ENCODE measurements at regions not wholly inside any gene's neighbourhood (a gene's known extent, or its start where the extent isn't known, plus 50 kb on each side); places are given as distances from the start of the nearest gene placed in this dataset.
"Not testable (repeated sequence)": the region's sequence is repeated elsewhere in the genome, so short reads cannot be mapped to it uniquely, and the experiment has no call there.

DNA sequence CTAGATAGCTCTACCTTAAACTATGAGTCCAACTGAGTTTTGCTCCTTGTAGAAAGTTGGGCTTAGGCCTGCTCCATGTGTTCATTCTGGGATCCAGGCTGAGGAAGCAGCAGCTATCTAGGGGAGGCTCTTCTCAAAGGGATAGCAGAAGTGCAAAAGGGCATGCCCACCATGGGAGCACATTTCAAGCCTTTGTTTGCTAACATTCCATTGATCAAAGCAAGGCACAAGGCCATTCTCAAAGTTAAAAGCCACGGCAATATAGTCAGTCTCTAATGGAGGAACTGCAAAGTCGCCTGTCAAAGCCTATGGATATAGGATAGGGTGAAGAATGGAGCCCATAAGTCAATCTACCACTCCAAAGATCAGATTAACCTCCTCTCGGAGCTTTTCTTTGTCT is 488.1 kb upstream of the ARX start:
- no peak for DNase-seq
- Histone ChIP-seq H3K27ac (no peak overlapping the region), H3K9me3 (ENCODE audit: severe bottlenecking) (no peaks in the 10 kb centered on the region), H3K27me3 (ENCODE audit: insufficient read depth, low read depth, severe bottlenecking) (no peaks in the 10 kb centered on the region), H3K36me3 (no peaks in the 10 kb centered on the region), H3K4me3 (ENCODE audit: low read depth, low read length) (no peak overlapping the region)
- TF ChIP-seq, protein P1, sequence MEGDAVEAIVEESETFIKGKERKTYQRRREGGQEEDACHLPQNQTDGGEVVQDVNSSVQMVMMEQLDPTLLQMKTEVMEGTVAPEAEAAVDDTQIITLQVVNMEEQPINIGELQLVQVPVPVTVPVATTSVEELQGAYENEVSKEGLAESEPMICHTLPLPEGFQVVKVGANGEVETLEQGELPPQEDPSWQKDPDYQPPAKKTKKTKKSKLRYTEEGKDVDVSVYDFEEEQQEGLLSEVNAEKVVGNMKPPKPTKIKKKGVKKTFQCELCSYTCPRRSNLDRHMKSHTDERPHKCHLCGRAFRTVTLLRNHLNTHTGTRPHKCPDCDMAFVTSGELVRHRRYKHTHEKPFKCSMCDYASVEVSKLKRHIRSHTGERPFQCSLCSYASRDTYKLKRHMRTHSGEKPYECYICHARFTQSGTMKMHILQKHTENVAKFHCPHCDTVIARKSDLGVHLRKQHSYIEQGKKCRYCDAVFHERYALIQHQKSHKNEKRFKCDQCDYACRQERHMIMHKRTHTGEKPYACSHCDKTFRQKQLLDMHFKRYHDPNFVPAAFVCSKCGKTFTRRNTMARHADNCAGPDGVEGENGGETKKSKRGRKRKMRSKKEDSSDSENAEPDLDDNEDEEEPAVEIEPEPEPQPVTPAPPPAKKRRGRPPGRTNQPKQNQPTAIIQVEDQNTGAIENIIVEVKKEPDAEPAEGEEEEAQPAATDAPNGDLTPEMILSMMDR (IDR thresholded peaks at IDR 0.05; ENCODE audit: low read depth, low read length), result no peak

DNA sequence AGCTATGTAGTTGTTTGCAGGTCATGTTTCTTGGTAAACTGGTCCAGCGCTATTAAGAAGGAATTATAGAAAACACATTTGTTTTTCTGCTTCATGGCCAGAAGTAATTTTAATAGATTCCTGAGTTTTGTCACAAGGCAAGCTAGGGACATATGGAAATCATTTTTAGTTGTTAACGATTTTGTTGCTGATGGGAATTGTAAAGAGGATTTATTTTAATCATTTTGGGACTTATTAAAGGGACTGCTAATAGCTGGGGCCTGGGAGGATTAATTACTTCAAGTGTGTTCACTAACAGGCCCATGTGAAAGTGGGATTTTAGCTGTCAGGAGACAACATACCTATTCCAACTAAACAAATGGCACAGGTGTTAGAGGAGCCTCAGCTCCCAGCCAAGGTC is 492.0 kb upstream of the ARX start:
- no peak for DNase-seq
- Histone ChIP-seq H3K36me3 (no peaks in the 10 kb centered on the region), H3K9me3 (ENCODE audit: severe bottlenecking) (no peaks in the 10 kb centered on the region), H3K27ac (no peak overlapping the region), H3K27me3 (ENCODE audit: insufficient read depth, low read depth, severe bottlenecking) (no peaks in the 10 kb centered on the region), H3K4me3 (ENCODE audit: low read depth, low read length) (no peak overlapping the region)
- TF ChIP-seq, protein P1 (IDR thresholded peaks at IDR 0.05; ENCODE audit: low read depth, low read length), result no peak

DNA sequence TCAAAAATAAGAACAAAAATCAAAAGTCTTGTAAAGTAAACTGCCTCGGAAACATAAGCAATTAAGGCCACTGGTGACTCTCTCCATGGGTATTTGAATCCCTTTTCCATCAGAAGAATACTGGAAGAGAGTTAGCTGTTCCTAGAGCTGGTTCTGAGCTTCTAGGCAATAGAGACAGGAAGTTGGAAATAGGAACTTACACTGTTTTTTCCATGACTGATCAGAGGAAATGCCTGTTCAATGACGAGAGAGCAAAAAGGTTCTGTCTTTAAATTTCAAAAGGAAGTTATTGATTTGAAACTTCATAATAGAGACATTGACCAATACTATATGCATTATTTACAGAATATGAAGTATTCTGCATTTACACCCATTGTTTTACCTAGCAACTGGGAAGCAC is 503.5 kb upstream of the ARX start:
- DNase-seq, result no peak
- Histone ChIP-seq H3K9me3 (ENCODE audit: severe bottlenecking) (no peaks in the 10 kb centered on the region), H3K27ac (no peak overlapping the region), H3K27me3 (ENCODE audit: insufficient read depth, low read depth, severe bottlenecking) (peaks cover 5% of the 10 kb centered on the region), H3K36me3 (no peaks in the 10 kb centered on the region), H3K4me3 (ENCODE audit: low read depth, low read length) (no peak overlapping the region)
- TF ChIP-seq, protein P1 (IDR thresholded peaks at IDR 0.05; ENCODE audit: low read depth, low read length), result no peak

DNA sequence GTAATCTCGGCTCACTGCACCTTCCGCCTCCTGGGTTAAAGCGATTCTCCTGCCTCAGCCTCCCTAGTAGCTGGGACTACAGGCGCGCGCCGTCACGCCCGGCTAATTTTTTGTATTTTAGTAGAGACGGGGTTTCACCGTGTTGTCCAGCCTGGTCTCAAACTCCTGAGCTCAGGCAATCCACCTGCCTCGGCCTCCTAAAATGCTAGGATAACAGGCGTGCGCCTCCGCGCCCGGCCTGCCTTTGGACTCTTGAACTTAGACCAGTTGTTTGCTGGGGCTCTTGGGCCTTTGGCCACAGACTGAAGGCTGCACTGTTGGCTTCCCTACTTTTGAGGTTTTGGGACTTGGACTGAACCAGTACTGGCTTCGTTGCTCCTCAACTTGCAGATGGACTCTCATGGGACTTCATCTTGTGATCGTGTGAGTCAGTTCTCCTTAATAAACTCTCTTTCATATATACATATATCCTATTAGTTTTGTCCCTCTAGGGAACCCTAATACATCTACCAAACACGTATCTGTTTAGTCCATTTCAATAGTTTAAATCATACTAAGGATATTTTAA is 506.8 kb upstream of the ARX start:
- H3K9me3 ChIP-seq (ENCODE audit: severe bottlenecking); H3K27me3 ChIP-seq (ENCODE audit: insufficient read depth, low read depth, severe bottlenecking); H3K36me3 ChIP-seq; H3K4me3 ChIP-seq (ENCODE audit: low read depth, low read length); H3K27ac ChIP-seq; DNase-seq: not testable (repeated sequence)

DNA sequence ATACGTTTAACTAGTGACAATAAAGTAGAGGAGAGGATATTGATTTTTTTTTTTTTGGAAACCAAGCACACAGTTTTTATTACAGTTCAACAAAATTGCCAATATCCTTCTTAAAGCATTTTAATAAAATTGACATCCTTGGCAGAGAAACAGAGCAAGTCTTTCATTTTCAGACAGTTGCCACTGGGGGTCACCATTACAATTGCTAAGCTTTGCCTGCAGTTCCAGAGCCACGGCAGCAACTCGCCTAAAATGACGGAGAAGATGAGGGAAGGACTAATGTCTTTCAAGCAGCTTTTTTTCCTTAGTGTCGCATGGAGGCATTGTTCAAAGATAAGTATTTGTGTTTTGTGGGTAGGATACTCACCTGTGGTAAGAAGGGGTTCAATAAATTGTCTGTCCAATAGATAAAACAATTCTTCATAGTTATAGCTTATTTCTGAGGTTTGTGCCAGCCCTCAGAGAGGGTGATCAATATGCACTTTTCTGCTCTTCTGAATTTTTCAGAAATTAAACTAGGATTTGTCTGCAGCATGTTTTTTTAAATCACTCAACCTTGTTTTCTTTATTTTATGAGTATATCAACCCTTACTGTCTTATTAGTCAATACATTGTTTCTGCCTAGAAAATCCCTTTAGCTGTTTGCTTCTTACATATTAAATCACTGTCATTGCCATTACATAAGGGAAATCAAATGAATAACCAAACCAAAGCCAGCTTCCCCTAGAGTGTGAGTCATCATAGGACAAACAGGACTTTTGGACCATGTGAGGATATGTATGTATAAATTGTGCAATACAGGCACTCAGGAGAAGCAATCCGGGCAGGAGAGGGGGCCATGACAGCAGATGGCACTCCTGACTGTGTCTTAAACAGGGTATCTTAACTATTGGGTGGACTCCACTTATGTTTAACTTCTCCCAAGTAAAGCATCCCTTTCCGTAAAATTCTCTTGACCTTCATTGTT is 508.1 kb upstream of the ARX start:
- Histone ChIP-seq H3K4me3 (ENCODE audit: low read depth, low read length) (no peak overlapping the region), H3K9me3 (ENCODE audit: severe bottlenecking) (no peaks in the 10 kb centered on the region), H3K36me3 (no peaks in the 10 kb centered on the region), H3K27me3 (ENCODE audit: insufficient read depth, low read depth, severe bottlenecking) (peaks cover 8% of the 10 kb centered on the region), H3K27ac (no peak overlapping the region)
- DNase-seq, result peak; percentile 42
- TF ChIP-seq, protein P1 (IDR thresholded peaks at IDR 0.05; ENCODE audit: low read depth, low read length), result peak; percentile 55; the same call in 1 of the 2 replicates

DNA sequence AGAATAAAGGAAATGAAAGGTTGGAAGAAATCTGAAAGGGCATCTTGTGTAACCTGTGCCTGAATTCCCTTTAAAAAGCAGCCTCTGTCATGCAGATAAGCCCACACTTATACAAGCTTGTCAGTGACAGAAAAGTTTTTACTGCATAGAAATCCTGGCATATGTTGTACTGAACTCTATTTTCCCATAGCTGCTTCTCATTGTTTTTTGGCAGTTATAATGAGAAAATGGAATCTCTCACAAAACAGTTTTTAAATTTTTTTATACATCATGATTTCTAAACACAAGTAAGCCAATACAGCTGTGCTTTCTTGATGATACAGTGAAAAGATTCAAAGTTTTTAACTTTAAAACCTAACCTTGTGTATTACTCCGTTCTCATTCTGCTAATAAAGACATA is 511.4 kb upstream of the ARX start:
- H3K4me3 ChIP-seq (ENCODE audit: low read depth, low read length), result no peak overlapping the region
- H3K27me3 ChIP-seq (ENCODE audit: insufficient read depth, low read depth, severe bottlenecking), result peaks cover 8% of the 10 kb centered on the region
- DNase-seq, result no peak
- H3K9me3 ChIP-seq (ENCODE audit: severe bottlenecking), result no peaks in the 10 kb centered on the region
- TF ChIP-seq, protein P1 (IDR thresholded peaks at IDR 0.05; ENCODE audit: low read depth, low read length), result no peak
- H3K27ac ChIP-seq, result no peak overlapping the region
- H3K36me3 ChIP-seq, result no peaks in the 10 kb centered on the region
